ELF-1 (cell line): ENCODE measurements at regions not wholly inside any gene's neighbourhood (a gene's known extent, or its start where the extent isn't known, plus 50 kb on each side); places are given as distances from the start of the nearest gene placed in this dataset.

ENCODE experiments used
- DNase-seq: peaks from one replicate; pipeline ENCODE4 v3.0.0-alpha.2; 2016; ENCODE audit warnings: low read depth, low spot score

DNA sequence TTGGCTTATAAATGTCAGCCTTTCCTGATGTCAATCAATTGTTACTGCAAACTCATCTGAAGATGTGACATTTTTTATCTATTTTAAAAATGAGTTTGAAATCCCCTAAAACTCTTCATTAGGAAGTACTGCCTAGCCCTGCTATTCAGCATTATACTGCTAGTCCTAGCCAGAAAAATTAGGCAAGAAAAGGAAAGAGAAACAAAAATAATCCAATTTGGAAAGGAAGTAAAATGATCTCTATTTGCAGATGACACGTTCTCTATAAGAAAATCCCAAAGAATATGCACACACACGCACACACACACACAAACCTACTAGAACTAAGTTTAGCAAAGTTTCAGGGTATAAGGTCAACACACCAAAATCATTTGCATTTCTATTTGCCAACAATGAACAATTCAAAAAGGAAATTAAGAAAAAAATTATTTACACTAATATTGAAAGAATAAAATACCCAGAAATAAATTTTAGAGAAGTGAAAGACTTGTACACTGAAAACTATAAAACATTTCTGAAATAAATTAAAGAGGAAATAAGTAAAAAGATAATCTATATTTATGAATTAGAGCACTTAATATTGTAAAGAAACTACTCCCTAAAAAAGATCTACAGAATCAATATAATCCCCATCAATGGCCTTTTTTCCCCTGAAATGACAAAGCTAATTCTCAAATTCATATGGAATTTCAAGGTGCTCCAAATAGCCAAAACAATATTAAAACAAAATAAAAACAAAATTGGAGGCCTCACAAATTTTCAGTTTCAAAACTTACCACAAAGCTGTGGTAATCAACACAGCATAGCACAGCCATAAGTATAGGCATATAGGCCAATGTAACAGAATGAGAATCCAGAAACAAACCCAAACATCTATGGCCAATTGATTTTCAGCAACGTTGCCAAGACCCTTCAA is 433.7 kb upstream of the TRIB2 start:
- DNase-seq, result no peak

DNA sequence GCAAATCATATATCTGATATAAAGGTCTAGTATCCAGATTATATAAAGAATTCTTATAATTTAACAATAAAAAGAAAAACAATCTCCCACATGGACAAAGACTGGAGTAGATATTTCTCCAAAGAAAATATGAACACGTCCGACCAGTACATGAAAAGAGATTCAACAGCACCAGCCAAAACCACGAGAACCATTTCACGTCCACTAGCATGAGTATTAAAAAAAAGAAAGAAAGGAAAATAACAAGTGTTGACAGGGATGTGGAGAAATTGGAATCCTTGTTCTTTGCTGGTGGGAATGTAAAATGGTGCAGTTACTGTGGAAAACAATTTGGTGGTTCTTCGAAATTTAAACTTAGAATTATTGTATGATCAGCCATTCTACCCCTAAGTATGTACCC is 432.7 kb upstream of the TRIB2 start:
- no peak for DNase-seq

DNA sequence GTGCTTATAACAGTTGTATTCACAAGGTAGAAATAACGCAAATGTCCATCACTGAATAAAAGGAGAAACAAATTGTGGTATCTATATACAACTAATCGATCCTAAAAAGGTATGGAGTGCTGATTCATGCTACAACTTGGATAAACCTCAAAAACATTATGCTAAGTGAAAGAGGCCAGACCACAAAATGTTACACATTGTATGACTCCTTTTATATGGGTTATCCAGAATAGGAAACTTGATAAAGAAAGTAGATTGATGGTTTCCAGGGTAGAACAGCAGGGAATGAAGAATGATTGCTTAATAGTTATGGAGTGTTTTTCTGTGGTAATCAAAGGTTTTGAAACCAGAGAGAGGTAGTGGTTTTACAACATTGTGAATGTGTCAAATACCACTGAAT is 432.2 kb upstream of the TRIB2 start:
- no peak for DNase-seq

DNA sequence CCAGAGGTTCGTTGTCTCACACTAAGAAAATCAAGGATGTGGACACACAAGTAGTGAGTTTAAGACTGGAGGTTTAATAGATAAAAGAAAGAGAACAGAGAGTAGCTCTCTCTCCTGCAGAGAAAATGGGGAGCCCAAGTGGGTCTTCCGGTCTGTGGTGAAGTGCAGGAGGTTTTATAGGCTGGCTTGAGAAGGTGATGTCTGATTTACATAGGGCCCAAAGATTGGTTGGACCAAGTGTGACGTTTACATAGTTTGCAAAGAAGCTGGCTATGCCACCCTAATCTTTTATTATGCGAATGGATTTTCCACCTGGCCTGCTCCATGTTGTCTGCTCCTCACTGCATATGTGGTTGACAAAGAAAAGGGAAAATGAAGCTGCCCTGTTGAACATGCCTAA is 430.4 kb upstream of the TRIB2 start:
- DNase-seq, result no peak

DNA sequence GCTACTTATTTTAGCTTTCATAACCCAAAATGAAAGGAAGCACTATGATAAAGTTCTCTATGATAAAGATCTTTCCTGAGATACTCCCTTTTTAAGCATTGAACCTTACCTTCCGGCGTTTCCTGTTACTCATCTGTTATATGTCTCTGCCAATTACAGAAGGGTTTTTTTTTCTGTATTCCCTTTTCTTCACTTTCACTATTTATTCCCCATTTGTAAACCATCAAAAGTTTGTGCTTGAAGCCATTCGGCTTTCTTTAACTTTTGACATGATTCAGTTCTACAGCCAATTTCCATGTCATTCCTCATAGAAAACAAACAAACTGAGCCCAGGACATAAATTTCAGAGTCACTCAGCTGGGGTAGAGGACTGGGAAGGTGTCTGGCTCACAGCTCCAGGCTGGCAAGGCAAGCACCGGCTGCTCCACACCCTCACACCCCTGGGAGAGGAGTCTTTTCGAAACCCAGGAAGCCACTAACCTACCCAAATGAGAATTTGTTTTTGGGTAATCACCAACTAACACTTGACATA is 429.4 kb upstream of the TRIB2 start:
- no peak for DNase-seq

DNA sequence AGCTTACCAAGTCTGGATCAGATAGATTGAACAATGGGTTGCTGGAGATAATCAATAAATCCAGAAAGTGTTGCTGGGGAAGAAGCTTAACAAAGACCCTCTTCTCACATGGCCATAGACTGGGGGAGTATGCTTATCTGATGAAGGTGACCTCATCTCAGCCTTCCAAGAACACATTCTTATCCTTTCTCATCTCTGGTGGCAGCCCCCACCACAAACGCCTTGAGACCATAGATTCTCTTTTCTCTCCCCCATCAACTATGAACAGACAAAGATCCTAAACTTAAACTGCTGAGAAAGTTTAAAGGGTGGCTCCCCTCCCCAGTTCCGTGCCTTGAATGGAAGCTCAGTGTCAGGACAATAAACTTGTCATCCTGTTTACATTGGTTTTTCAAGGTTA is 428.7 kb upstream of the TRIB2 start:
- DNase-seq, result no peak

DNA sequence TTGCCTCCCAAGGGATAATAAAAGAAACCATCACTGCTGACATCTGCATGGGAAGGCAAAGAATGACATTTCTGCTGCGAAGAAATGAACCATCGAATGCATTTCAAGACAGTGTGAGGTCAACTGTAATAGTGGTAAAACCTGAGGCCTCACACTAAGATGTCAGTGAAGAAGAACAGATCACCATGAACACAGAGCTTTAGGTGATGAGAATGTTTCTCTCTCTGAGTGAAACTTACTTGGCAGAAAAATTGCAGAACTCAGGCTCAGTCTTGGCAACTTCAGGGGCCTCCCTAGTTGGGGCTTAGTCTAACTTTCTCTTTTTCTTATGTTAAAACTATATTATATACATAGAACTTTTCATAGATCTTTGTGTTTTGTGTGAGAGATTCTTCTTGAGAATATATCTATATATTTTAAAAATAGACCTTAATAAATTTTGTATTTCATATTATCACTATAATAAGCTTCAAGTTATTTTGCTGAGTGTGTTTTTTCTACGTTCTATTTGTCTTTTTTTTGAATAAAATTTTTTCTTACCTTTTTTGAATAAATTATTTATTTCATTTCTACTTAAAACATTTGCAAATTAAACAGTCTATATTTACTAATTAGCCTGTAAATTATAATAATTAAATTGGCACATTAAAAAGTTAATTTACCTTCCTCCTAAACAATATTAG is 427.5 kb upstream of the TRIB2 start:
- no peak for DNase-seq

DNA sequence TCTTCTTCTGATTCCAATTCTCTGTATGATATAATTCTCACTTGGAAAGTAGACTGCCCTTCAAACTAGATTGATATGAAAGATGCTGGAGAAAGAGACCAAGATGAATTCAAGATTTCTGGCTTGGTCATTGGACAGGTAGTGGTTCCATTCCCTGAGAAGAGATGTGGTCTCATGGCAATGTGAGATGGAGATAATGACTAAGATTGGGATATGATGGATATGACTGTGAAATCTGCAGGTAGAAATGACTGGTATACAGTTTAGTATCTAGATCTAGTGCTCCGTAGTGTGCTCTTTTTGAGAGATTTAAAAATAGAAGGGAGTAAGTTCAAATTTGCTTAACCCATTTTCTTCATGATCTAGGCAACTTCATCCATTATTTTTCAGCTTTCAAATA is 425.4 kb upstream of the TRIB2 start:
- DNase-seq, result no peak

DNA sequence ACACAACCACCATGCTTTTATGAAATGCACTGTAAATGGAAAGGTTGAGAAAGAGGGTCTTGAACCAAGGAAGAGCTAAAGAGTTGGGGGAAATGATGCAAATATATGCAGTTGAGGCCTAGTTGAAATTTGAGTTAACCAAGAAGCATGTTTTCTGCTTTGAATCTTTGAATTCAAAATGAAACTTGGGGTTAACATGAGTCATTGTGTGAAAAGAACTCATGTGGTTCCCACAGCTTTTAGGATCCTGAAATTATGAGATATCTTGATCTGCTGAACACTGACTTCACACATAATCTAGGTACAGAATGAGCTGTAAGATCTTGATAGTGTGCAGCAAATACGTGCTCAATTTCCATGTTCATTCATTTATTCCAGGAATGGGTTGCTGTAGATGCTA is 422.9 kb upstream of the TRIB2 start:
- no peak for DNase-seq

DNA sequence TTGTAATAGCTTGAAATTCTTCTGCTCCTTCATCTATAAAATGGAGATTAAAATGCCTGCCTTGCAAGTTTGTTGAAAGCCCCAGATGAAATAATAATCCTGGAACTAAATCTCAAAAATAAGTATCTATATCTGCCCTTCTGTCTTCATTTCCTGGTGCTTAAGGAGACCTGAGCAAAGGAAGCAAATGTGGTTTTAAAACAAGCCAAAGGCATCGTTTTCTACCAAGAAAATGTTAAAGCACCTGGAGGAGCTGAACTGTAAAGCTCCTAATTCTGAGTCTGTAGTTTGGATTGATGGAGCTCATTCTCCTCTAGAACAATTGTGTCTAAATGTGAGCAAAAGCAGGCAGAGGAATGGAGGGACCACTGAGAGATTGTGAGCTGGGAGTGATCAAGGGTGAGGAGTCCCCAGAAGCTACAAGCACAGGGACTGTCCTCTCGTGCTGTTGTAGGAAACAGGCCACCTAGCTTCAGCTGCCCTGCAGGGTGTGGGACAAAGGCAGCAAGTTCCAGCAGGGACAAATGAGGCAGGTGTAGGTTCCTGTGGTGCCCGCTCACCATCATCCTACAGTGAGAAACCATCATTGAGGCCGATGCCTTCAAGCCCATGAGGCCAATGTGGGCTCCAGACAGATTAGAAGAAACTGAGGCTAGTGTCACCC is 420.7 kb upstream of the TRIB2 start:
- DNase-seq, result no peak

DNA sequence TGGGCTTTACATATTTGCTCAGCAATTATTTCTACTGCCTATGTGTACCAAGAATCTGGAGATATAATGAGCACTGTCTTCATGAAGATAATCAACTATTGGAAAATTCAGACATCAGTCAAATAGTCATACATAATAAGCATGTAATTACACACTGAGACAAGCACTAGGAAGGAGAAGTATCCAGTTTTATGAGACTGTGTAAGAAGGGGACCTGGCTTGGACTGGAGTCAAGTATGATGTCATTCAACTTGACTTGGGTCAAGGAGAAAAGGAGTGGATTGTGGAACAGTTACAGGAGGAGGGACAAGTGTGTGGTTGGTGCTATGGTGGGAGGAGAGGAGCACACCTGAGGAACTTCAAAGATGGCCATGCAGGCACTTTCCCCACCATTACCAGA is 419.8 kb upstream of the TRIB2 start:
- DNase-seq, result no peak

DNA sequence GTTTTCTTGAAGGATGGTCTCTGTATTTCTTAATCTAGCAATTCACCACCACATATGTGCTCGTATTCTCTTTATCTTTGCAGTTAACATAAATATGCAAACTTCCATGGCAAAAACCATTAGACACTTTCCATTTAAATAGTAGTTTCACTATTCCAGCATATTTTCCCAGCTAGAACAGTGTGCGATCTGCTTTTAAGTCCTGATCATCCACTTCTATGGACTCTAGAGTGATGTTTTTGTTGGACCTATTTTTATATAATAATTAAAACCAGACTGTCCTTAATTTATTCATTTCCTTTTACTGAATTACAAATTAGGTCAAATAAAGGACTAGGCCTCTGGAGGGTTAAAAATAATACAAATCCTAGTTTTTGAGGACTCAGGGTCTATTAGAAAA is 418.4 kb upstream of the TRIB2 start:
- DNase-seq, result no peak

DNA sequence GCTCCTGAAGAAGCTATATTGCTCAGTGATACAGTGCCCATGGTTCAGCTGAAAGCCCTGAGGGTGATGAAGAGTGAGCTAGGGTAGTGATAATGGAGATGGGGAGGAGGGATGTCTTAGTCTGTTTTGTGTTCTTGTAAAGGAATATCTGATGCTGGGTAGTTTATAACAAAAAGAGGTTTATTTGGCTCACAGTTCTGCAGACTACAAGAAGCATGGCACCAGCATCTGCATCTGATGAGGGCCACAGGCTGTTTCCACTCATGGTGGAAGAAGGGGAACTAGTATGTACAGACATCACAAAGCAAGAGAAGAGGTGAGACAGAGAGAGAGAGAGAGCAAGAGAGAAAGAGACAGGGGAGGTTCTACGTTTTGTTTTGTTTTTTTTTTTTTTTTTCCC is 417.3 kb upstream of the TRIB2 start:
- no peak for DNase-seq

DNA sequence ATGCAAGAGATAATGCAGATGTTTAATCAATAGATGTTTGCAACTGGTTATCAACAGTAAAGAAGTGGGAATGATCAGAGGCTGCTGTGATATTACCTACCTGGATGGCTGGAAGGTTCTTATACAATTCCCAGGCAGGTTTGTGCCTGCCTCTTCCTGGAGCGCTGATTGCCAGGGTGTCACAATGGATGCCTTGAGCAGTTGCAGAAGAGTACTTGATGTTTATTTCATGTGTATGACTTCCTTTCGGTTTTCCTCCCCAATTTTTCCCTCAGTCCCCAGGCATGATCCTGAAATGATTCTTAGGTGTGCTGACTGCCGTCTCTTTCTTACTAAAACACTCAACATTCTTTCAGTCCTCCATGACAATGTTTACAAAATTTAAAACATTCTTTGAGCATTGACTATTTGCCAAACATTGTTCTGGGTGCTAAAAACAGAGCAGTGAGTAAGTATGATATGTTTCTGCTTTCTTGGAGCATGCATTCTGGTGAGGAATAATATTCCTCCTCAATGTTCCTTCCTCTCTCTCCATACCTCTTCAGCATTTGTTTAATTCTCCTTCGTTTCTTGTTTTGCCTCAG is 416.6 kb upstream of the TRIB2 start:
- DNase-seq, result no peak

DNA sequence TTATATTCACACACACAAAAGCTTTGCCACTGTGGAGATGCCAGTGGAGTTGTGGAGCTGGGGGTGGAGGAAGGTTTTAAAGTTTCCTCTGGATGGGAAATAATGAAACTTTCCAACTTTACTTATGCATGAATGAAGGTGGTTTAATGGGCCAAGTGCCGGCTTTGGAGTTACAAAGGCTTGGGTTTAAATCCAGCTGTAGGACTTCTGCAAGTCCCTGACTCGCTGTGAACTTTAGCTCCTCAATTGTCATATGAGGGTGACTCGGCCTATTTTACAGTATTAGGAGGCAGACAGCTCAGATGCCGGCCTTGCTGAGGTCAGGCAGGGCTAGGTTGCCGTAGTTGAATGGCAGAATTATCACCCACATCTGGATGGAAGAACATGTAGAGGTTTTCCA is 415.8 kb upstream of the TRIB2 start:
- DNase-seq, result no peak

DNA sequence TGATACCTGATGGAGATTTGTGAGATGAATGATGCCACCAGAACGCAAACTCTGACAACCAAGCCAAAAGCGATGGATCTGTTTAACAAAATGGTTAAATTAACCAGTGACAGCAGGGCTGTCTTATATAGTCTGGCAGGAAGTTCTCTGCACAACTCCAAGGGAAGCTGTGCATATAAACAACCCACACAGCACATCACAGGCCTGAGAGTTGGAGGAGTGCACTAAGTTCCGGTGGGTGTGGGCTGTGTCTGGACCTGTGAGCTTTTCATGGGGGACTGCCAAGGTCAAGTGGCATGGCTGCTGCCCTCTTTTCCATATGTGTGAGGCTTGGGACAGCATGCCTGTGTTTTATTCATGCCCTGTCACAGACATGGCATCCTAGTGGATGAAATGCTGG is 414.6 kb upstream of the TRIB2 start:
- DNase-seq, result no peak

DNA sequence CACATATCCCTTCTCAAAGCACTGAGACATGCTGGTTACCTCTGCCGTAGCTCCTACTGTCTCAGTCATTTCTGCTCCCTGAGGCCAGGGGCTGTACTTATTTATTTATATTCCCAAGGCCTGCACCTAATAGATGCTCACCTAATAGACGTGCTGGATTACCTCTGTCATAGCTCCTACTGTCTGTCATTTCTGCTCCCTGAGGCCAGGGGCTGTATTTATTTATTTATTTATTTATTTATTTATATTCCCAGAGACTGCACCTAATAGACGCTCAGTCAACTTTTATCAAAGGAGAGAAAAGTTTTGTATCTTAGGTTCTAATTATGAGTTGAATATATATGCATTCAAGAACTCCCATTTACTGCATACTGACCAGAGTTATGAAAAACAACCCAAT is 414.0 kb upstream of the TRIB2 start:
- no peak for DNase-seq

DNA sequence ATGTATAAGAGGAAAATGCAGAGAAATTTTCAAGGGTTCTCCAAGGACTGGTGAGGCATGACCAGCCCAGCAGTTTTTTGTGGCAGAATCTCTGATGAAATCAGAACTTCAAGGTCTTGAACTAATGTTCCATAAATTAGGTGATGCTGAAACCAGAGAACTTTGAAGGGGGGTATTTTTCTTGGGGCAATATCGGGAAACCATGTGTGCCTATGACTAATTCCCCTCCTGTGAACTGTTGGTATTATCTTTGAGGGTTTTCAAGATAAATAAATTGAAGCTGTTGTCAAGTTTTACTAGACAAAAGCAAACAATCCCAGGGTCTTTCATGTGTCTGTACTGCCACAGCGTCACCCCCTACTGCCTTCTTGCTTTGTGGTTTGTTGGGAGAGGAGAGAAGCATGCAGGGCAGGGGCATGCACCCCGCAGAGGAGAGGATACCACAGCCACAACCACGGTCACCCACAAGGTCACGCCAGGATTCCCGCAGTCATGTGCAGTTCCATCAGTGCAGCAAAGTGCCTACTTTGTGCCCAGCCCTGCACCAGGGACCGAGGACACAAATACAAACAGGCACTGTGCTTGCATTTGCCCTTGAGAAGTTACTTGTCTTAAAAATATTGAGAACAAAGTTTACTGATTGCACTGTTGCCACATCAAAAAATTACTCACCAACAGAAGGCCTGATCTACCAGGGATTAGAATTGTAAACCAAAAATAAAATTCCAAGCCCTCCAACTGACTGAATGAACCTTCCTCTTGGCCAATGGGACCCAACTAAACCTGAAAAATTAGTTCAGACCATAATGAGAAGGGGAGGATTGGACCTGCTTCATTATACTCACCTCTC is 413.3 kb upstream of the TRIB2 start:
- DNase-seq, result no peak

DNA sequence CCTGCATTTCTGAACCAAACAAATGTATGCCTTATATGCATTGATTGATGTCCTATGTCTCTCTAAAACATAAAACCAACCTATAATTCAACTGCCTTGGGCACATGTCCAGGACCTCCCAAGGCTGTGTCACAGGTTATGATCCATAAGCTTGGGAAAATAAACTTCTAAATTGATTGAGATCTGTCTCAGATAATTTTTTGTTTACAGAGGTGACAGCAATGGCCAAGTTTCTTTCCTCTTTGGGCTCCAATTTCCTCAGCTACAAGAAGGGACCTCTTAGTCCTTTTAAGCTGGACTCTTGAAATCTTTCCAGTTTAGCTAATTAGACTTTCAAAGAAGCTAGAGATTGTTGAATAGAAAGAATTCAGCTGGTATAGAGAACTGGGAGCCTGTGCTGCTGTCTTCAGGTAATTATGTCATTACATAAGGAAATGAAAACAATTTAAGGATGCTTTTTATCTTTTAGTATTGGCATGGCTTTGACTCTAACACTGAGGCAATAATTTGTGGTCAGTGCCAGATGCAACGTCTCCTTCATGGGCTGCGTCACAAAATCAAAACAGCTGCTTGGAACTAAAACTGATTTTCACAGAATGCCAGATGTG is 412.1 kb upstream of the TRIB2 start:
- DNase-seq, result no peak

DNA sequence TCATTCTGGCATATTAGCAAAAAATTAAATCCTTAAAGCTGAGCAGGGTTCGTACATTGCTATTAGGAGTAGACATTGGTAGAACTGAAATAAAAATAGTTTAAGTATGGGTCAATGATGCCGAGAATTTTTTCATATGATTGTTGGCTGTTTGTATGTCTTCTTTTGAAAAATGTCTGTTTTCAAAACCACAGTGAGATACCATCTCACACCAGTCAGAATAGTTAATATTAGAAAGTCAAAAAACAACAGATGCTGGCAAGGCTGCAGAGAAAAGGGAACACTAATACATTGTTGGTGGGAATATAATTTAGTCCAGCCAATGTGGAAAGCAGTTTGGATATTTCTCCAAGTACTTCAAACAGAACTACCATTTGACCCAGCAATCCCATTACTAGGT is 410.8 kb upstream of the TRIB2 start:
- no peak for DNase-seq

DNA sequence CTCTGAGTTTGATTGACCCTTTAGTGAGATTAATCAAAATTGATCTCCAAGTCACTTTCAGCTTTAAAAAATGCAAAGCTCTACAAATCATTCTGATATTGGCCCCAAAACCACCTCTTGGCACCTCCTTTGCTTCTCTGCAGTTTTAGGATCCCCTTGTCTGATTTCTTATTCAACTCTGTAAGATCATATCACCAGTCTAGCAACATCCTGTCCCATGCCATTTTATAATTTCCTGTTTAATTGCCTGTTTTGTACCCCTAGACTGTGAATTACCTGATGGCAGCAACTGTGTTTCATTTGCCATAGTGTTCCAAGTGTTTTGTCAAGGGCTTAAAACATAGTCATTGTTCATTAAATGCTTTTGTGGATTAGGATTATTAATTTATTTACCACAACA is 406.3 kb upstream of the TRIB2 start:
- DNase-seq, result no peak
